ENCODE measurements at regions not wholly inside any gene's neighbourhood (a gene's known extent, or its start where the extent isn't known, plus 50 kb on each side); places are given as distances from the start of the nearest gene placed in this dataset.

GRCh38 chr20:40589581-40589980, 99.5 kb downstream of the MAFB start:
- no peak for DNase-seq

- DNase-seq = no peak
Measured at GRCh38 chr20:40588891-40589290, 100.1 kb downstream of the MAFB start.

- DNase-seq = no peak
Measured at GRCh38 chr20:40587038-40587437, 102.0 kb downstream of the MAFB start.

GRCh38 chr20:40584130-40584809, 104.8 kb downstream of the MAFB start:
- no peak for DNase-seq

GRCh38 chr20:40583636-40584035, 105.4 kb downstream of the MAFB start:
- DNase-seq = no peak

- no peak for DNase-seq
Measured at GRCh38 chr20:40583205-40583604, 105.8 kb downstream of the MAFB start.

DNA sequence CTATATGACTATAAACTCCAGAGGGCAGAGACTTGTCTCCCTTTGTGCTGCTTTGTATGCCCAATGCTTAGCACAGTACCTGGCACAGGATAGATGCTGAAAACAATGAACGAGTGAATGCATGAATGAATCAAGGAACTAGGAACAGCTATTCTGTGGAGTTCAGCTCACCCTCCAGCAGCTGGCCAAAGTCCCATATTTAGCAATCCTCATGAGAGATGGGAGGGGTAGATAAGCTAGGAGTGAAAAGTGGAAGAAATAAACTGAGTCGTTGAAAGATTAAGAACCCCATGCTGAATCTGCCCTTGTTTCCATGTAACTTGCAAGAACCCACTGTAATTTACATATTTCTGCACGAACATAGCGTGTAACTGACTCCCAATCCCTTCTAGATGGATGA, 106.5 kb downstream of the MAFB start:
- DNase-seq = no peak

DNA sequence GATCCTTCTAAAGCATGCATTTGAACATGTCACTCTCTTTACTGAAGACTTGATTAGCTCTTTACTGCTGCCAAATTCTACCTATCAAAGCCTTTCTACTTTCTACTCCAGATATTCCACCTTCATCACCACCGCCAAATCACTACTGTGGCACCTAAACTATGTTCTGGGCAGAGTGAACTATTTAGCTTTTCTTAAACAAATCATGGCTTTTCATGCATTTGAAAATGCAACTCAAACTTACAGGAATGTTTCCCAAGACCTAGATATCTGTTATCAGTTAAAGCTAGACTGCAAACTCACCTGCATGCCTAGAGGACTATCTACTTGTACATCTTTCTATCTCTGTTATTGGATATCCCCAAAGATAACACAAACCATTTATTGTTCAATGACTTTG, 109.3 kb downstream of the MAFB start:
- no peak for DNase-seq

GRCh38 chr20:40578961-40579360, 110.1 kb downstream of the MAFB start:
- no peak for DNase-seq

GRCh38 chr20:40575851-40576250, 113.2 kb downstream of the MAFB start:
- DNase-seq = no peak

GRCh38 chr20:40572251-40572650, 116.8 kb downstream of the MAFB start:
- DNase-seq = no peak

DNA sequence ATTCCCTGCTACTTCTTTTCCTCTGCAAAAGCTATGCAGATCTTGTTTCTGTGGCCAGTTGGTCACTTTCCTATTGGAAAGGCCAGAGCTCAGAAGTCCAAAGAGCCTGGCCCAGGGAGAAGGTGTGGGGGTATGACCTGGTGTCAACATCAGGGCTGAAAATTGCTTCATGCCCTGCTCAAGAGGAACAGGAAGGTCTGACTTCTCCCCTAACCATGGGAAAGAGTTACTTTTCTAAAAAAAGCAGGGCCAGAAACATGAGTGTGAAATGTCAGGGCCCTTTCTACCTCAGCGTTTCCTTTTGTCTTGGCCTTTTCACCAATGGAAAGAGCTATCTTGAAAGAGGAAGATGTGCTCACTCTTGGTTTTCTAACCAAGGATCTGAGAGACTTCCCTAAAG, 117.4 kb downstream of the MAFB start:
- DNase-seq = no peak

DNA sequence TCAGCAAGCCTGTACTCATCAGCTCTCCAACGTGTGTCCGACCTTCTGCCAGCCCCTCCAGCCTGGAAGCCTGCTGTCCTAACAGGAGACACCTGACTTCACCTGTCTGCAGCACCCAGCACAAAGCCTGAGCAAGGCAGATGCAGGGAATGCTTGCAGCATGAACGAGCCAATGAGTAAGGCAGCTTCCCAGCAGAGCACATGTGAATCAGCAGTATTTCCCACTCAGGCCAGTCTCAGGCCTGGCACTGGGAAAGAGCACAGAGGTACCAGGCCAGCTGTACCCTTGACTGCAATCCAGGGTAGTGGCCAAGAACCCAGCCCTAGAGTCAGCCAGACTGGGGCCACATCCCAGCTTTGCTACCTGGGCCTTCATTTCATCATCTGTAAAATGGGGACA, 120.8 kb downstream of the MAFB start:
- DNase-seq = peak; percentile 66

- DNase-seq = no peak
Measured at GRCh38 chr20:40565682-40566040, 123.4 kb downstream of the MAFB start.

DNA sequence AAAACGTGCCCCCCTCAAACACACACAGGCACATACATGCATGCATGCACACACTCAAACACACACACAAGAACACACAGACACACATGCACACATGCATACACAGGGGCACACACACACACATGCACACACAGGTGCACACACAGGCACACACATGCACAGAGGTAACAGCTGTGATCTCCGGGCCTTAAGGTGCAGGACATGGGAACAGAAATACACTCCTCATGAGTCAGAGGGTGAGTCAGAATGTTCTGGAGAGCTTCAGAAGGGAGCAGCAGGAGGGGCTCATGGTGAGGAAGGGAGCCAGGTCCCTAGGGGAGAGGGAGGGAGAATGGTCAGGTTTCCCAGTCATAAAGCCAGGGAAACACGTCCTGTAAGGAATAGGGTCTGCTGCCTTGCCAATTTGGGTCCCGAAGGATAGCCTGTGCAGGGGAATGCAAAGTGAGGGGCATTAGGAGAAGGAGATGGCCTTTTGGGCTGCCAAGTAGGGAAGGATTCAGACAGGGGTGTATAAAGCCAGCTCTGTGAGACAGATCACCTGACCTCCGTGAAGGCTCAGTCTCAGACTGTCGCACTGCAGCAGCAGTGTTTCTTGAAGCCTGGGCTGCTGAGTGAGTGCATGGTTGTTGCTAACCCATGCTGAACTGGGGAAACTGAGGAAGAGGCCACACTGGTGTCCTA, 123.9 kb downstream of the MAFB start:
- DNase-seq = peak; percentile 92

DNA sequence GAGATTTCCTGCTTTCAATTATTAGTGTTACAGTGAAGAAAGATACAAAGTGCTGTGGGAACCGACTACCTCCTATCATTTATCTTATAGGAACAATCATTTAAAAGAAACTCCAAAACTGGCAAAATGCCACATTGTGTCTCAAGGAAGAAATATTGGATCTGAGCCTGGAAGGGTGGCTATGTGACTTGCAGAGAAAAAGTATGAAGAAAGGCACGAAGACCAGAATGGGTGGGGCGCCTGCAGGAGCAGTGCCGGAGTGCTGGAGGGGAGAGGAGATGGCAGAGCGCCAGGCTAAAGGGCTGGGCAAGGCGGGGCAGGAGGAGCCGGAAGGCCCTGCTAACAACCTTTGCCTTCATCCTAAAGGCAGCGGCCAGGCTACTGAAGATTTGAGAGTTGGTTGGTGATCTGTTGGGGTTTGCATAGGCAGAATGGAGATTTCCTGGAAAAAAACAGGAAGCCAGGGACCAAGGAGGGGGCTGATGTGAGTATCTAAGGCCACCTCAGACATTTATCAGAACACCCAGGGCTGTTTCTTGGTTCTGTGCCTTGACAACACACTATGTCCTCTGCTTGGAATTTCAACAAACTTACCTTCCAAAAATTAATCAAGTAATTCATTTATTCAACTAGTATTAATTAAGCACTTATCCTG, 125.6 kb downstream of the MAFB start:
- DNase-seq = no peak

GRCh38 chr20:40562031-40562430, 127.0 kb downstream of the MAFB start:
- DNase-seq = peak; percentile 87

DNA sequence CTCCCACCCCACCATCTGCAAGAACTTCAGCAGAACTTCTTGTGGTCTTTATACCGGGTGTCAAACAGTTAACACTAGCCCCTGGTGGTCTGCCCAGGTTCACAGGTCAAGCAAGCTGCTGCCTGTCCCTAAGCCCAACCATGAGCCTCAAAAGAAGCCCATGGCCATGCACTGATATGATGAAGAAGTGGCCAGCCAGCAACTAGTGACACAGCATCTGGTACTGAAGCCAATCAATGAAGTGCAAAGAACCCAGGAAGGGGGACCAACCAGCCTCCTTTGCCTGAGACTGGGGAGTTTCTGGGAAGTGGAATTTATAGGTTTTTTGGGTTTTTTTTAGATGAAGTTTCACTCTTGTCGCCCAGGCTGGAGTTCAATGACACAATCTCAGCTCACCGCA, 127.8 kb downstream of the MAFB start:
- peak; percentile 19 for DNase-seq

DNA sequence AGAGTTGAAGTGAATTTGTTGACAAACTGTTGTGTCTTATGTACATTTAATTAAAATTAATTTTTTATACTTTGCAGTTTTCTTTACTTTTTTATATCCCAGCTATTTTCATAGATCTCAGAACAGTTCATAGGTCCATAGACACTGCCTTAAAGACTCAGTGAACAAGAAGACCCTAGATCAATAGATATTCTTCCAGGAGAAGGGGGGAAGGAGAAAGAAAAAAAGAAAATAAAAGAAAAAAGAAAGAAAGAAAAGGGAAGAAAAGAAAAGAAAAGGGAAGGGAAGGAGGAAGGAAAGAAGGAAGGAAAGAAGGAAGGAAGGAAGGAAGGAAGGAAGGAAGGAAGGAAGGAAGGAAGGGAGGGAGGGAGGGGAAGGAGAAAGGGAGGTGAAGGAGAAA, 130.8 kb downstream of the MAFB start:
- DNase-seq = no peak

DNA sequence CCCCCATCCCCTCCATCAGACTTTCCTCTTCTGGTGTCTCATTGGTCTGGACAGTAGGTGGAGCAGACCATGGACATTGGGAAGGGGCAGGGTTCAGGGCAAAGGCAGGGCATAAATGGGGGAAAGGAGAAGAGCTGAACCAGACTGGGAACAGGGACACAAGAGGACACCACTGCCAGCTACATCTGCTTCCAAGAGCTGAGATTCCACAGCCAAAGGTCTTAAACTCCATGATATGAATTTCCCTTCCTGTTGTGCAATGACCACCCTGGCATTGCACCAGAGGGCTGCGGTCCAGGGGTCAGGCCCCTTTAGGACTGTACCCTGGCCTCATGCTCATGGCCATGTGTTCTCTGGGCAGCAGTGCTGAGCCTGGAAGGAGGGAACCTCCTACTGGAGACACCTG, 137.9 kb downstream of the MAFB start:
- no peak for DNase-seq

- no peak for DNase-seq
Measured at GRCh38 chr20:40547483-40548091, 141.4 kb downstream of the MAFB start.

- no peak for DNase-seq
Measured at GRCh38 chr20:40545478-40545877, 143.6 kb downstream of the MAFB start.

DNA sequence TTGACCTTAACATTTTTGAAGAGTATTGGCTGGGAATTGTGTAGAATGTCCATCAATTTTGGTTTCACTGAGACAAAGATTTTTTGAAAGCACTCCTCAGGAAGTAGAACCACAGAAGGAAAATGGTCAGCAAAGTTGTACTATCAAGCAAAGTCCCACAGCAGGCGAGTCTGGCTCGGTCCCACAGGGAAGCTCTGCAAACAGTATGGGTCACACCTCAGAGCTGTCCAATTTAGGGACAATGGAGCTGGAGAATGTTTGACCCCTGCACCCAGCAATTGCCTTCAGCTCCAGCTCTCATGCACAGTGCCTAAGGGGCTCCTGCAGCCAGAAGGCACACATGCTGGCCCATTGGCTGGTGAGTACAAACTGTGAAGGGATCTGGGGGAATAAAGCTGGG, 147.0 kb downstream of the MAFB start:
- no peak for DNase-seq

- DNase-seq = no peak
Measured at GRCh38 chr20:40540166-40540565, 148.9 kb downstream of the MAFB start.
